GM12891 (cell line): ENCODE measurements at regions not wholly inside any gene's neighbourhood (a gene's known extent, or its start where the extent isn't known, plus 50 kb on each side); places are given as distances from the start of the nearest gene placed in this dataset.

Experiments used
- POLR2A ChIP-seq: IDR thresholded peaks from 2 replicates; pipeline ENCODE4 v1.6.1; 2011; ENCODE audit warnings: low read depth, low read length, control low read depth
- POLR2AphosphoS5 ChIP-seq: IDR thresholded peaks from 2 replicates; pipeline ENCODE4 v1.6.1; 2011; ENCODE audit warnings: low read depth, low read length, control low read depth
- POU2F2 ChIP-seq: IDR thresholded peaks from 2 replicates; pipeline ENCODE4 v1.6.1; 2011; ENCODE audit warnings: low read depth, mild to moderate bottlenecking, control low read depth, low read length, moderate library complexity
- SPI1 ChIP-seq: IDR thresholded peaks from 2 replicates; pipeline ENCODE4 v1.6.1; 2011; ENCODE audit warnings: low read depth, low read length, control low read depth
- TAF1 ChIP-seq: IDR thresholded peaks from 2 replicates; pipeline ENCODE4 v1.6.1; 2011; ENCODE audit warnings: low read depth, low read length, control low read depth

GRCh38 chr9:95732802-95733688 lies 142.4 kb upstream of the ERCC6L2 start:
- TF ChIP-seq POLR2AphosphoS5: no peak
- no peak for TF ChIP-seq POLR2A
- TF ChIP-seq POU2F2: no peak
- TF ChIP-seq TAF1: no peak
- no peak for TF ChIP-seq SPI1
